ENCODE measurements at regions not wholly inside any gene's neighbourhood (a gene's known extent, or its start where the extent isn't known, plus 50 kb on each side); places are given as distances from the start of the nearest gene placed in this dataset.

DNA sequence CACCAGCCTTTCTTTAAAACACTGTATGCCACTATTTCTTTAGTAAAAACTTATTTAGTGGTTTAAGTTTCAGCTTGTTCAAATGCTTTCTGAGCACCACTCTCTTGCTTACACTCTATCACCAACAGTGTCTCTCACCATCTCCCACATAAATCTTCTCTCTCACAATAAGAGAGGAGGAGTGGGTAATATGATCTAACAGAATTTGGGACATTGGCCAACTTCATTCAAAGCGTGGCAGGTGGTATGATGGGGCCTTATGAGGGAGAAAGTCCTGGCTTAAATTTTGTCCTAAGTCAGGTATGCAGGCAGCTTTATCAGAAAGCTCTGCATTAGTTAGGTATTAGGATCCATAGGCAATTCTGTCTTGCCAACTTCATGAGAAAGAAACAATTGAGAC lies 1132.5 kb downstream of the TUSC7 start:
- no peaks in the 10 kb centered on the region for H3K79me2 ChIP-seq (ENCODE audit: control insufficient read depth, insufficient read depth, low read length)
- ATAC-seq (no peak), DNase-seq (ENCODE audit: extremely low read depth in 1 of 4, low spot score in 3 of 4) (no peak), FAIRE-seq (no peak)
- H3K4me1 ChIP-seq (replicated peaks in 1 of 2; ENCODE audit: control insufficient read depth in 2 of 2, insufficient read depth in 2 of 2, low read length in 2 of 2), result no peaks in the 10 kb centered on the region
- TF ChIP-seq, protein P1, sequence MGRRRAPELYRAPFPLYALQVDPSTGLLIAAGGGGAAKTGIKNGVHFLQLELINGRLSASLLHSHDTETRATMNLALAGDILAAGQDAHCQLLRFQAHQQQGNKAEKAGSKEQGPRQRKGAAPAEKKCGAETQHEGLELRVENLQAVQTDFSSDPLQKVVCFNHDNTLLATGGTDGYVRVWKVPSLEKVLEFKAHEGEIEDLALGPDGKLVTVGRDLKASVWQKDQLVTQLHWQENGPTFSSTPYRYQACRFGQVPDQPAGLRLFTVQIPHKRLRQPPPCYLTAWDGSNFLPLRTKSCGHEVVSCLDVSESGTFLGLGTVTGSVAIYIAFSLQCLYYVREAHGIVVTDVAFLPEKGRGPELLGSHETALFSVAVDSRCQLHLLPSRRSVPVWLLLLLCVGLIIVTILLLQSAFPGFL (CRISPR knock-in tag; IDR thresholded peaks at IDR 0.05), result no peak
- TF ChIP-seq, protein P2, sequence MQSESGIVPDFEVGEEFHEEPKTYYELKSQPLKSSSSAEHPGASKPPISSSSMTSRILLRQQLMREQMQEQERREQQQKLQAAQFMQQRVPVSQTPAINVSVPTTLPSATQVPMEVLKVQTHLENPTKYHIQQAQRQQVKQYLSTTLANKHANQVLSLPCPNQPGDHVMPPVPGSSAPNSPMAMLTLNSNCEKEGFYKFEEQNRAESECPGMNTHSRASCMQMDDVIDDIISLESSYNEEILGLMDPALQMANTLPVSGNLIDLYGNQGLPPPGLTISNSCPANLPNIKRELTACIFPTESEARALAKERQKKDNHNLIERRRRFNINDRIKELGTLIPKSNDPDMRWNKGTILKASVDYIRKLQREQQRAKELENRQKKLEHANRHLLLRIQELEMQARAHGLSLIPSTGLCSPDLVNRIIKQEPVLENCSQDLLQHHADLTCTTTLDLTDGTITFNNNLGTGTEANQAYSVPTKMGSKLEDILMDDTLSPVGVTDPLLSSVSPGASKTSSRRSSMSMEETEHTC (IDR thresholded peaks at IDR 0.05), result no peak
- TF ChIP-seq LARP7 (IDR thresholded peaks at IDR 0.05), result no peak
- no peak for TF ChIP-seq MAFG (tag; conservative IDR thresholded peaks at IDR 0.05)
- no peak for TF ChIP-seq ZNF274 (IDR thresholded peaks at IDR 0.05; ENCODE audit: borderline replicate concordance, low read depth, low read length)
- no peak for TF ChIP-seq ZNF431 (CRISPR knock-in tag; IDR thresholded peaks at IDR 0.05)
- TF ChIP-seq SLC30A9 (CRISPR knock-in tag; IDR thresholded peaks at IDR 0.05), result no peak
- TF ChIP-seq, protein P3, sequence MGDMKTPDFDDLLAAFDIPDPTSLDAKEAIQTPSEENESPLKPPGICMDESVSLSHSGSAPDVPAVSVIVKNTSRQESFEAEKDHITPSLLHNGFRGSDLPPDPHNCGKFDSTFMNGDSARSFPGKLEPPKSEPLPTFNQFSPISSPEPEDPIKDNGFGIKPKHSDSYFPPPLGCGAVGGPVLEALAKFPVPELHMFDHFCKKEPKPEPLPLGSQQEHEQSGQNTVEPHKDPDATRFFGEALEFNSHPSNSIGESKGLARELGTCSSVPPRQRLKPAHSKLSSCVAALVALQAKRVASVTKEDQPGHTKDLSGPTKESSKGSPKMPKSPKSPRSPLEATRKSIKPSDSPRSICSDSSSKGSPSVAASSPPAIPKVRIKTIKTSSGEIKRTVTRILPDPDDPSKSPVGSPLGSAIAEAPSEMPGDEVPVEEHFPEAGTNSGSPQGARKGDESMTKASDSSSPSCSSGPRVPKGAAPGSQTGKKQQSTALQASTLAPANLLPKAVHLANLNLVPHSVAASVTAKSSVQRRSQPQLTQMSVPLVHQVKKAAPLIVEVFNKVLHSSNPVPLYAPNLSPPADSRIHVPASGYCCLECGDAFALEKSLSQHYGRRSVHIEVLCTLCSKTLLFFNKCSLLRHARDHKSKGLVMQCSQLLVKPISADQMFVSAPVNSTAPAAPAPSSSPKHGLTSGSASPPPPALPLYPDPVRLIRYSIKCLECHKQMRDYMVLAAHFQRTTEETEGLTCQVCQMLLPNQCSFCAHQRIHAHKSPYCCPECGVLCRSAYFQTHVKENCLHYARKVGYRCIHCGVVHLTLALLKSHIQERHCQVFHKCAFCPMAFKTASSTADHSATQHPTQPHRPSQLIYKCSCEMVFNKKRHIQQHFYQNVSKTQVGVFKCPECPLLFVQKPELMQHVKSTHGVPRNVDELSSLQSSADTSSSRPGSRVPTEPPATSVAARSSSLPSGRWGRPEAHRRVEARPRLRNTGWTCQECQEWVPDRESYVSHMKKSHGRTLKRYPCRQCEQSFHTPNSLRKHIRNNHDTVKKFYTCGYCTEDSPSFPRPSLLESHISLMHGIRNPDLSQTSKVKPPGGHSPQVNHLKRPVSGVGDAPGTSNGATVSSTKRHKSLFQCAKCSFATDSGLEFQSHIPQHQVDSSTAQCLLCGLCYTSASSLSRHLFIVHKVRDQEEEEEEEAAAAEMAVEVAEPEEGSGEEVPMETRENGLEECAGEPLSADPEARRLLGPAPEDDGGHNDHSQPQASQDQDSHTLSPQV (IDR thresholded peaks at IDR 0.05), result no peak
- TF ChIP-seq KHSRP (IDR thresholded peaks at IDR 0.05), result no peak
- no peak for TF ChIP-seq ETV5 (CRISPR knock-in tag; IDR thresholded peaks at IDR 0.05; ENCODE audit: low read depth)
- TF ChIP-seq FOXJ2 (tag; IDR thresholded peaks at IDR 0.05), result no peak
- TF ChIP-seq ZNF184 (CRISPR knock-in tag; IDR thresholded peaks at IDR 0.05), result no peak
- no peak for TF ChIP-seq JUND (IDR thresholded peaks at IDR 0.05; ENCODE audit: borderline replicate concordance, low read depth, low read length)
- TF ChIP-seq JUND (tag; IDR thresholded peaks at IDR 0.05; ENCODE audit: borderline replicate concordance, low read depth, low read length), result no peak
- TF ChIP-seq NR4A1 (CRISPR knock-in tag; IDR thresholded peaks at IDR 0.05), result no peak
- no peak for TF ChIP-seq NR4A1 (tag; IDR thresholded peaks at IDR 0.05)
- no peak for TF ChIP-seq XRCC5 (IDR thresholded peaks at IDR 0.05; ENCODE audit: low read depth, low read length)
- TF ChIP-seq, protein P4, sequence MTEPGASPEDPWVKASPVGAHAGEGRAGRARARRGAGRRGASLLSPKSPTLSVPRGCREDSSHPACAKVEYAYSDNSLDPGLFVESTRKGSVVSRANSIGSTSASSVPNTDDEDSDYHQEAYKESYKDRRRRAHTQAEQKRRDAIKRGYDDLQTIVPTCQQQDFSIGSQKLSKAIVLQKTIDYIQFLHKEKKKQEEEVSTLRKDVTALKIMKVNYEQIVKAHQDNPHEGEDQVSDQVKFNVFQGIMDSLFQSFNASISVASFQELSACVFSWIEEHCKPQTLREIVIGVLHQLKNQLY (CRISPR knock-in tag; conservative IDR thresholded peaks at IDR 0.05), result no peak
- intact Hi-C loops (cut with micrococcal nuclease) (no loop called here), in situ Hi-C loops (cut with MboI) (no loop called here)
- CTCF ChIA-PET (ENCODE audit: low intra/inter-chr PET ratio), result no interaction called here
- BruUV-seq (replicated peaks), result no TSS peak
- POLR2A ChIA-PET, result interaction anchor here (1.2 kb wide), 1 partner anchor 14 kb away, joined by 6 read pairs; no protein-coding TSS in a partner anchor
- H3K36me3 ChIP-seq (ENCODE audit: control insufficient read depth, insufficient read depth, low read length), result no peaks in the 10 kb centered on the region
- no peak overlapping the region for H3K4me3 ChIP-seq
- no peak overlapping the region for H3K4me2 ChIP-seq (ENCODE audit: insufficient read depth, low read length)
- H3K9ac ChIP-seq (ENCODE audit: insufficient read depth in 1 of 2, low read depth in 2 of 2, low read length in 2 of 2), result no peak overlapping the region
- no peaks in the 10 kb centered on the region for H3K9me1 ChIP-seq (ENCODE audit: control insufficient read depth, insufficient read depth, low read length)
- H3K9me3 ChIP-seq (replicated peaks; ENCODE audit: control insufficient read depth, insufficient read depth, low read depth, low read length), result no peaks in the 10 kb centered on the region
- no peaks in the 10 kb centered on the region for H3K27me3 ChIP-seq (ENCODE audit: control insufficient read depth in 2 of 2, insufficient read depth in 2 of 2, low read length in 2 of 2)
- H2AFZ ChIP-seq (ENCODE audit: low read depth, low read length), result no peak overlapping the region
- WGBS (ENCODE audit: insufficient coverage, low coverage, missing lambda C conversion rate), result no CpG with 5 or more reads among the region's 1 CpG
- H4K20me1 ChIP-seq (replicated peaks; ENCODE audit: control insufficient read depth, insufficient read depth, low read length), result no peaks in the 10 kb centered on the region
- H3K27ac ChIP-seq (ENCODE audit: extremely low read depth, low read depth, low read length), result no peak overlapping the region

Measured in K562 (cell line).